Esophagus muscularis mucosa (tissue), 4 donors: ENCODE measurements at regions not wholly inside any gene's neighbourhood (a gene's known extent, or its start where the extent isn't known, plus 50 kb on each side); places are given as distances from the start of the nearest gene placed in this dataset.

Source experiments
- DNase-seq: peaks from one replicate; pipeline ENCODE4 v3.0.0-alpha.2; 2017; ENCODE audit errors: extremely low spot score
- H3K27ac ChIP-seq, 4 donors: fragments of 200-600 bp; sonication (generic); replicated peaks in 1 of 4; 1 replicate in 3 of 4; 2 replicates in 1 of 4; pipeline ENCODE4 v1.5.1; 2016 to 2019; ENCODE audit warnings: mild to moderate bottlenecking in 1 of 4
- H3K27me3 ChIP-seq, 4 donors: fragments of 200-600 bp; sonication (generic); one replicate each; pipeline versions ENCODE4 v1.5.1 to v1.6.0; 2016 to 2019
- H3K36me3 ChIP-seq, 4 donors: fragments of 200-600 bp; sonication (generic); one replicate each; pipeline ENCODE4 v1.5.1; 2016 to 2019
- H3K4me1 ChIP-seq, 4 donors: fragments of 200-600 bp; sonication (generic); one replicate each; pipeline ENCODE4 v1.5.1; 2016 to 2019
- H3K4me3 ChIP-seq, 4 donors: fragments of 200-600 bp; sonication (generic); 1 replicate in 2 of 4; 2 replicates in 2 of 4; pipeline ENCODE4 v1.5.1; 2016 to 2019; ENCODE audit warnings: mild to moderate bottlenecking in 4 of 4, moderate library complexity in 1 of 4
- H3K9me3 ChIP-seq, 4 donors: fragments of 200-600 bp; sonication (generic); 1 replicate in 3 of 4; 2 replicates in 1 of 4; pipeline ENCODE4 v1.5.1; 2016 to 2019
- EP300 ChIP-seq: sonication (generic); formaldehyde crosslinking; IDR thresholded peaks from one replicate; pipeline ENCODE4 v1.6.1; 2017; ENCODE audit warnings: antibody characterized with exemption
- POLR2A ChIP-seq: fragments of 450-650 bp; IDR thresholded peaks from one replicate; pipeline ENCODE4 v1.6.1; 2017; ENCODE audit warnings: antibody characterized with exemption, moderate library complexity, mild to moderate bottlenecking, low read depth
- POLR2AphosphoS5 ChIP-seq, 2 donors: sonication (generic); formaldehyde crosslinking; IDR thresholded peaks; one replicate each; pipeline ENCODE4 v1.6.1; 2017; ENCODE audit warnings: antibody characterized with exemption in 2 of 2
- WGBS: methylation state at CpG from one replicate; pipeline ENCODE4 v1.1.5; 2018; 5-methylcytosine and 5-hydroxymethylcytosine counted together
- intact Hi-C: fragments of 100-400 bp; cut with DNase I; formaldehyde crosslinking; loops from one replicate; pipeline ENCODE4 v1.15.1; 2023
- TF ChIP-seq, protein P1 (sequence below), 3 experiments: fragments of 200-600 bp in 2 of 3; fragments of 450-650 bp in 1 of 3; sonication (generic) in 2 of 3; IDR thresholded peaks; one replicate each; pipeline ENCODE4 v1.5.1; 2017 to 2019; ENCODE audit warnings: antibody characterized with exemption in 3 of 3, mild to moderate bottlenecking in 2 of 3, moderate library complexity in 1 of 3

DNA sequence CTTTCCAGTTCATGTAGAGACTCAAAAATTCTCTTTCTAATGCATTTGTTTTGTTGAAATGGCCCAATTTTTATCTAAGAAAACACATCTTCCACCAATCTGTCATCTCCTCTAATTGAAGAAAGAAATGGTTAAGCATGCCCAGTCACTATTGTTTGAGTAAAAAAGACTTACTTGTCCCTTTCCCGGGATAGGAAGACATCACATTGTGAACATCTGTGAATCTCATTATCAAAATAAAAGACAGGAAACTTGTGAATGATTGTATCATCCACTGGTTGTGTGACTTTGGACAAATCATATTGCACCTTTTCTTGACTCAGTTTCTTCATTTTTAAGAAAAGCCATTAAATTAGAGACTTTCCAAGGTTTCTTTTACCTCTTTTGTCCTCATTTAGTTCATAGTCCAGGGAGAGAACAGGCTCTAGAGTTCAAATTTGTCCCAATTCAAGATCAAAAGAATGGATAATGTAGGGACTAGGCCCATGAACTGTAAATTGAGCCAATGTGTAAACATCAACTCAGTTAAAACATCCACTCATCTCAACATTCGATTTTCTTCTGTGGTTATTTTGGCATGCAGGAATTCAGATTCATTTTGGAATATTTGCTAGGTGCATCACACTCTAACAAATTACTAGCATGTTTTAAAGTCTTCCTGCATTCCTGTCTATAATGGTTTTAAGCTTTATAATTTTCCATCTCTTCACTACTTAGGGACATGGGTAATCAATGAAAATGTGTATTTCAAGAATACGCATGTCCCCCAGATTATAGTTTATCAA, 838.0 kb upstream of the WWC1 start:
- Histone ChIP-seq H3K27ac (no peak overlapping the region), H3K27me3 (no peaks in the 10 kb centered on the region), H3K4me3 (no peak overlapping the region), H3K4me1 (no peaks in the 10 kb centered on the region), H3K36me3 (no peaks in the 10 kb centered on the region), H3K9me3 (no peaks in the 10 kb centered on the region)
- no peak for TF ChIP-seq POLR2A
- no peak for TF ChIP-seq EP300
- TF ChIP-seq POLR2AphosphoS5 (IDR thresholded peaks at IDR 0.05) = no peak
- TF ChIP-seq, protein P1, sequence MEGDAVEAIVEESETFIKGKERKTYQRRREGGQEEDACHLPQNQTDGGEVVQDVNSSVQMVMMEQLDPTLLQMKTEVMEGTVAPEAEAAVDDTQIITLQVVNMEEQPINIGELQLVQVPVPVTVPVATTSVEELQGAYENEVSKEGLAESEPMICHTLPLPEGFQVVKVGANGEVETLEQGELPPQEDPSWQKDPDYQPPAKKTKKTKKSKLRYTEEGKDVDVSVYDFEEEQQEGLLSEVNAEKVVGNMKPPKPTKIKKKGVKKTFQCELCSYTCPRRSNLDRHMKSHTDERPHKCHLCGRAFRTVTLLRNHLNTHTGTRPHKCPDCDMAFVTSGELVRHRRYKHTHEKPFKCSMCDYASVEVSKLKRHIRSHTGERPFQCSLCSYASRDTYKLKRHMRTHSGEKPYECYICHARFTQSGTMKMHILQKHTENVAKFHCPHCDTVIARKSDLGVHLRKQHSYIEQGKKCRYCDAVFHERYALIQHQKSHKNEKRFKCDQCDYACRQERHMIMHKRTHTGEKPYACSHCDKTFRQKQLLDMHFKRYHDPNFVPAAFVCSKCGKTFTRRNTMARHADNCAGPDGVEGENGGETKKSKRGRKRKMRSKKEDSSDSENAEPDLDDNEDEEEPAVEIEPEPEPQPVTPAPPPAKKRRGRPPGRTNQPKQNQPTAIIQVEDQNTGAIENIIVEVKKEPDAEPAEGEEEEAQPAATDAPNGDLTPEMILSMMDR (IDR thresholded peaks at IDR 0.05) = no peak
- intact Hi-C loops = no loop called here
- WGBS = 74% methylated on average over 3 of the region's 3 CpGs
- no peak for DNase-seq

DNA sequence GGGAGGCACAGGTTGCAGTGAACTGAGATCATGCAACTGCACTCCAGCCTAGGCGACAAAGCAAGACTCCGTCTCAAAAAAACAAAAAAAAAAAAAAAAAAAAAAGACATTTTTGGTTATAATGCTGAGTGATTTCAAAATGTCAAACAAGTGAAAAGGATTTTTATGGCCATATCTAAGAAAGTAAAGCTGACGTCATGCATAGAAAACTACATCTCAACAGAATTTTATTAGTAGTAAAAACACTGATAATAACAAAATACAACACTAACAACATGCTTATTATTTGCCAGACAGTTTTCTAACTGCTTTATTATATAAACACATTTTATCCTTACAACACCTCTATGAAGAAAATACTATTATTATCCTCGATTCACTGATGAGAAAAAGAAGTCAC, 833.0 kb upstream of the WWC1 start:
- DNase-seq = no peak
- no peak for TF ChIP-seq POLR2AphosphoS5 (IDR thresholded peaks at IDR 0.05)
- Histone ChIP-seq H3K27me3 (no peaks in the 10 kb centered on the region), H3K36me3 (no peaks in the 10 kb centered on the region), H3K4me3 (no peak overlapping the region), H3K9me3 (peaks cover 0 to 7% (median 3%) of the 10 kb centered on the region in 4 donors), H3K4me1 (no peaks in the 10 kb centered on the region), H3K27ac (no peak overlapping the region)
- intact Hi-C loops = no loop called here
- 76% methylated on average over 4 of the region's 4 CpGs for WGBS

DNA sequence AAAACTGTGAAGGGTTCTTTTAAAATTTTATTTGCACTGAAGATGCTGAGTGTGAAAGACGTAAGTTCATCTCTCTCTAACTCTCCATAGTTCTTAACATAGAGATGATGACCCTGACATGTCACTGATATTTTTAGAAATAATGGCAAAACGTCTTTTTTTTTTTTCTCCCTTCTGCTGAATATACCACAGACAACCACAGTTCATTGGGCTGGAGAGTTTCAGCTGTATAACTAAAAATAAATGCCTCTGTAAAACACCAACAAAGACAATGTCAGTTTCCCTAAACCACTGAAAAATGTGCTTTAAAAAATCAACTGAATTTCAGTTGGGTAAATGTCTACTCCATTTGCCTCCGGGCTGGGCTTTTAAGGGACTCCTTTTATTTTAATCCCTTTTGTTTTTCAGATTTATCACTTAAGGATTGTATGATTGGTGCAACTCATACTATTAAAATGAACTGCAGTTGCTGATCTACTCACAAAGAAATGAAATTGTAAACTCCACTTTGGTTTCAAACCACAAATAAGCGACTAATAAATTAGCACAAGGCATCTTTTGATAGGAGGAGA, 830.9 kb upstream of the WWC1 start:
- no peak for TF ChIP-seq POLR2A
- no peak for TF ChIP-seq POLR2AphosphoS5 (IDR thresholded peaks at IDR 0.05)
- TF ChIP-seq, protein P1 (IDR thresholded peaks at IDR 0.05) = no peak
- TF ChIP-seq EP300 = no peak
- intact Hi-C loops = no loop called here
- peaks cover 0 to 7% (median 3%) of the 10 kb centered on the region in 4 donors for H3K9me3 ChIP-seq
- H3K36me3 ChIP-seq = no peaks in the 10 kb centered on the region
- H3K27me3 ChIP-seq = no peaks in the 10 kb centered on the region
- DNase-seq = no peak
- H3K27ac ChIP-seq = no peak overlapping the region
- no peak overlapping the region for H3K4me3 ChIP-seq
- no peaks in the 10 kb centered on the region for H3K4me1 ChIP-seq
- WGBS = 56% methylated on average over 4 of the region's 4 CpGs

DNA sequence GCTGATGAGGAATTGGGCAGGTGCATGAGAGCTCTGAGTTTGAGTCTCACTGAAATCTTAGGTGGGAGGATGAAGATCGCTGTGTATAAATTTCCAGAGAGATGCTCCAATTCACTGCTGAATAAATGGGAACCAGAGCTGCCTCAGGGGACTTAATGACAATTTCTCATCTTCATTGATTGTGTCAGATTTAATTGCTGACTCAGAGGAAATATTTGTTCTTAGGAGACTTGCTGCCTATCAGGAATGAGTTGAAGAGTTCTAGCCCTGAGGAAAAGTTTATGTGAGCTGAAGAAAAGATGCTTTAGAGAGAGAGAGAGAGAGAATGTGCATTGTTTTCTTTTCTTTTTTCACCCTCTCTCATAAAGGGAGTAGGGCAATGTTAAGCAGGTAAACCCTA, 827.5 kb upstream of the WWC1 start:
- DNase-seq = no peak
- WGBS = 96% methylated on average over 1 of the region's 1 CpG
- no peaks in the 10 kb centered on the region for H3K27me3 ChIP-seq
- peaks cover 0 to 7% (median 3%) of the 10 kb centered on the region in 4 donors for H3K9me3 ChIP-seq
- TF ChIP-seq EP300 = no peak
- TF ChIP-seq POLR2A = no peak
- TF ChIP-seq, protein P1 (IDR thresholded peaks at IDR 0.05) = no peak
- TF ChIP-seq POLR2AphosphoS5 (IDR thresholded peaks at IDR 0.05) = no peak
- H3K4me3 ChIP-seq = no peak overlapping the region
- H3K36me3 ChIP-seq = no peaks in the 10 kb centered on the region
- intact Hi-C loops = no loop called here
- H3K27ac ChIP-seq = no peak overlapping the region
- no peaks in the 10 kb centered on the region for H3K4me1 ChIP-seq

DNA sequence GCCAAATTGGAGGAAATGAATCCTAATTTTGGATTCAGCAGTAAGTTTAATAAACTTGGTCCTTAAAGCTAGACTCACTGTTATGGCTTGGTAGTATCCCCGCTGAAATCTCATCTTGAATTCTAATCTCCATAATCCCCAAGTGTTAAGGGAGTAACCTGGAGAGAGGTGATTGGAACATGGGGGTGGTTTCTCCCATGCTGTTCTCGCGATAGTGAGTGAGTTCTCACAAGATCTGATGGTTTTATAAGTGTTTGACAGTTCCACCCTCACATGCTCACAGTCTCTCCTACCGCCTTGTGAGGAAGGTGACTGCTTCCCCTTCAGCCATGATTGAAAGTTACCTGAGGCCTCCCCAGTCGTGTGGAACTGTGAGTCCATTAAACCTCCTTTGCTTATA, 824.5 kb upstream of the WWC1 start:
- no peak overlapping the region for H3K27ac ChIP-seq
- H3K4me3 ChIP-seq = no peak overlapping the region
- intact Hi-C loops = no loop called here
- H3K4me1 ChIP-seq = peaks cover 0 to 3% (median 1%) of the 10 kb centered on the region in 4 donors
- peaks cover 0 to 7% (median 3%) of the 10 kb centered on the region in 4 donors for H3K9me3 ChIP-seq
- H3K36me3 ChIP-seq = no peaks in the 10 kb centered on the region
- TF ChIP-seq POLR2A = no peak
- TF ChIP-seq, protein P1 (IDR thresholded peaks at IDR 0.05) = no peak
- TF ChIP-seq POLR2AphosphoS5 (IDR thresholded peaks at IDR 0.05) = no peak
- no peak for TF ChIP-seq EP300
- WGBS = 60% methylated on average over 5 of the region's 5 CpGs
- no peaks in the 10 kb centered on the region for H3K27me3 ChIP-seq
- DNase-seq = no peak
